AG04450 (cell line): ENCODE measurements at regions not wholly inside any gene's neighbourhood (a gene's known extent, or its start where the extent isn't known, plus 50 kb on each side); places are given as distances from the start of the nearest gene placed in this dataset.

ENCODE experiments used
- CTCF ChIA-PET: fragments of 300-600, 350-600 bp; formaldehyde crosslinking; extraction: SDS; loops from one replicate; lab custom pipeline; 2022; ENCODE audit warnings: antibody characterized with exemption, inconsistent platforms; lab: Charles Lee
- POLR2A ChIA-PET: fragments of 350-600 bp; formaldehyde crosslinking; extraction: SDS; loops from one replicate; lab custom pipeline; 2021; ENCODE audit warnings: antibody characterized with exemption, inconsistent platforms; lab: Yijun Ruan, JAX
- DNase-seq: peaks from one replicate; pipeline ENCODE4 v3.0.0-alpha.2; 2011; ENCODE audit warnings: low read depth, low spot score
- H3K27ac ChIP-seq: one replicate; pipeline ENCODE4 v1.5.1; 2012; ENCODE audit warnings: low read depth, low read length, control low read depth
- H3K27me3 ChIP-seq: one replicate; pipeline ENCODE4 v1.6.0; 2012; ENCODE audit warnings: low read length; ENCODE audit not compliant: control insufficient read depth, insufficient read depth
- H3K4me3 ChIP-seq: 2 replicates; pipeline ENCODE4 v1.5.1; 2011; ENCODE audit warnings: mild to moderate bottlenecking, low read depth, low read length, control low read depth
- H3K9me3 ChIP-seq: 2 replicates; pipeline ENCODE4 v1.5.1; 2012; ENCODE audit warnings: low read length; ENCODE audit not compliant: control insufficient read depth, insufficient read depth
- TF ChIP-seq, protein P1 (sequence below): IDR thresholded peaks from 2 replicates; pipeline ENCODE4 v1.5.1; 2011; ENCODE audit warnings: low read depth, low read length, control low read depth, inconsistent platforms

DNA sequence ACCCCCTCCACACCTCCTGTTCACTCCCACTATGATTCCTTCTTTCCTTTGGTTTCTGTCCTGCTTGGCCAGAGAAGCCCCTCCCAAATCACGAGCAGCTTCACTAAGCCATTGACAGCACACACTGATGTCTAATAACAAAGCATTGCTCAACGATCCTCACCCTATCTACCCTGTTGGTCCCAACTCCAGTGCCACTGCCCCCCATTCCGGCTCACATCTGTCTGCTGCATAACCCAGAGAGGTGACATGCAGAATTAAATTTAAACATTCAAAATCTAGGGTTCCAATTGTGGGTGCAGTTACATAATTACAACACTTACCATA lies 236.9 kb downstream of the TTLL7 start:
- no peak for DNase-seq
- TF ChIP-seq, protein P1, sequence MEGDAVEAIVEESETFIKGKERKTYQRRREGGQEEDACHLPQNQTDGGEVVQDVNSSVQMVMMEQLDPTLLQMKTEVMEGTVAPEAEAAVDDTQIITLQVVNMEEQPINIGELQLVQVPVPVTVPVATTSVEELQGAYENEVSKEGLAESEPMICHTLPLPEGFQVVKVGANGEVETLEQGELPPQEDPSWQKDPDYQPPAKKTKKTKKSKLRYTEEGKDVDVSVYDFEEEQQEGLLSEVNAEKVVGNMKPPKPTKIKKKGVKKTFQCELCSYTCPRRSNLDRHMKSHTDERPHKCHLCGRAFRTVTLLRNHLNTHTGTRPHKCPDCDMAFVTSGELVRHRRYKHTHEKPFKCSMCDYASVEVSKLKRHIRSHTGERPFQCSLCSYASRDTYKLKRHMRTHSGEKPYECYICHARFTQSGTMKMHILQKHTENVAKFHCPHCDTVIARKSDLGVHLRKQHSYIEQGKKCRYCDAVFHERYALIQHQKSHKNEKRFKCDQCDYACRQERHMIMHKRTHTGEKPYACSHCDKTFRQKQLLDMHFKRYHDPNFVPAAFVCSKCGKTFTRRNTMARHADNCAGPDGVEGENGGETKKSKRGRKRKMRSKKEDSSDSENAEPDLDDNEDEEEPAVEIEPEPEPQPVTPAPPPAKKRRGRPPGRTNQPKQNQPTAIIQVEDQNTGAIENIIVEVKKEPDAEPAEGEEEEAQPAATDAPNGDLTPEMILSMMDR, result no peak
- CTCF ChIA-PET, result no interaction called here
- Histone ChIP-seq H3K27me3 (peaks cover 3% of the 10 kb centered on the region), H3K9me3 (no peaks in the 10 kb centered on the region), H3K4me3 (no peak overlapping the region), H3K27ac (no peak overlapping the region)
- POLR2A ChIA-PET, result no interaction called here

- no peak for DNase-seq
- POLR2A ChIA-PET, result no interaction called here
- peaks cover 3% of the 10 kb centered on the region for H3K27me3 ChIP-seq
- no peak overlapping the region for H3K4me3 ChIP-seq
- no peaks in the 10 kb centered on the region for H3K9me3 ChIP-seq
- no peak overlapping the region for H3K27ac ChIP-seq
- CTCF ChIA-PET, result no interaction called here
- TF ChIP-seq, protein P1, result no peak
Observed at GRCh38 chr1:83761167-83762038, 237.5 kb downstream of the TTLL7 start.

DNA sequence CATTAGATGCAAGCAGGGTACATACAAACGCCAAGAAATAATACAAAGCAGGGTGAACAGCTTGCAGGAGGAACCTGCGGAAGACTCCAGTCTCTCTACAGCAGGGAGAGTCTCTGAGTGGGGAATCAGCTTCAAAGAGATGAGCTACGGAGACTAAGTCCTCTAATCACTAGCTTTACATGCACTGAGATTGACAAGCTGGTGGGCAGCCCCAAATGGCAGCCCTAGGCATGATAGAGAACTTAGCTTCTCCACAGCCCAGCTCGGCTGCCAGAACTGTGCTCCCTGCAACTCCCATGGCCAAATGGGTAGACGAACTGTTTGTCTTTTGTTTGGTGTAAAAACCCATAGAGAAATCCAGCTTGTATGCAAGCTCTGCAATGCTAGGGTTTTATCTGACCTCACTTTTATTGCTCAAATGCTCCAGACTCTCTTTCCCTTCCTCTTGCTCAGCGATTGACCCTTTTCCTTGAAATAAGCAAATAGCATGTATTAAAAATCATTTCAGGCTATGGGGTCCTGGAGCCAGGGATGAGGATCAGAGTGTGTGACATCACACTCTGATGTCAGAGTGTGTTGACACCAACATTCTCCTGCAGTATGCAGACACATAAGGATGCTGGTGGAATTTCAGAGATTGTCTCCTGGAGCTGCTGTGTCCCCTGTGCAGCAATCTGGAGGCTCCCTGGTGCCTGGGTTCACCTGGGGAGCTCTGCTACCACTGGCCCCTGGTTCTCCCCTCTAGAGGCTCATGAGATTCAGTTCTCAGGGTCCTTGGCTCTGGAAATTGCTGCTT lies 238.5 kb downstream of the TTLL7 start:
- DNase-seq, result no peak
- H3K9me3 ChIP-seq, result no peaks in the 10 kb centered on the region
- H3K27me3 ChIP-seq, result peaks cover 3% of the 10 kb centered on the region
- ChIA-PET CTCF (no interaction called here), POLR2A (no interaction called here)
- no peak overlapping the region for H3K4me3 ChIP-seq
- H3K27ac ChIP-seq, result no peak overlapping the region
- TF ChIP-seq, protein P1, result no peak

GRCh38 chr1:83756984-83757717 lies 241.8 kb downstream of the TTLL7 start:
- ChIA-PET POLR2A (no interaction called here), CTCF (no interaction called here)
- TF ChIP-seq, protein P1, result no peak
- no peak for DNase-seq
- Histone ChIP-seq H3K27me3 (peaks cover 3% of the 10 kb centered on the region), H3K27ac (no peak overlapping the region), H3K9me3 (no peaks in the 10 kb centered on the region), H3K4me3 (no peak overlapping the region)

GRCh38 chr1:83751602-83752001 lies 247.3 kb downstream of the TTLL7 start:
- H3K9me3 ChIP-seq, result no peaks in the 10 kb centered on the region

More at GRCh38 chr1:83751602-83752001, 247.3 kb downstream of the TTLL7 start:
- no peak for DNase-seq
- POLR2A ChIA-PET, result no interaction called here
- no peak overlapping the region for H3K4me3 ChIP-seq
- TF ChIP-seq, protein P1, result no peak
- H3K27ac ChIP-seq, result no peak overlapping the region
- CTCF ChIA-PET, result no interaction called here
- no peaks in the 10 kb centered on the region for H3K27me3 ChIP-seq
